NCI-H748 (cell line): ENCODE measurements at regions not wholly inside any gene's neighbourhood (a gene's known extent, or its start where the extent isn't known, plus 50 kb on each side); places are given as distances from the start of the nearest gene placed in this dataset.

Source experiments
- DNase-seq: peaks from one replicate; lab custom pipeline; 2025; ENCODE audit not compliant: unreplicated experiment; lab: John Stamatoyannopoulos, UW

GRCh38 chr2:46813680-46814079 is 101.9 kb downstream of the MCFD2 start:
- no peak for DNase-seq

GRCh38 chr2:46813020-46813415 is 102.6 kb downstream of the MCFD2 start:
- no peak for DNase-seq
